HG03108 (cell line): ENCODE measurements at regions not wholly inside any gene's neighbourhood (a gene's known extent, or its start where the extent isn't known, plus 50 kb on each side); places are given as distances from the start of the nearest gene placed in this dataset.

Experiments used
- ATAC-seq: cut with Tn5 transposase; IDR thresholded peaks from one replicate; pipeline ENCODE4 v1.9.1; 2021; ENCODE audit warnings: moderate library complexity; ENCODE audit not compliant: unreplicated experiment

- no peak for ATAC-seq
Observed at GRCh38 chr13:106302843-106303242, 232.6 kb downstream of the EFNB2 start.

DNA sequence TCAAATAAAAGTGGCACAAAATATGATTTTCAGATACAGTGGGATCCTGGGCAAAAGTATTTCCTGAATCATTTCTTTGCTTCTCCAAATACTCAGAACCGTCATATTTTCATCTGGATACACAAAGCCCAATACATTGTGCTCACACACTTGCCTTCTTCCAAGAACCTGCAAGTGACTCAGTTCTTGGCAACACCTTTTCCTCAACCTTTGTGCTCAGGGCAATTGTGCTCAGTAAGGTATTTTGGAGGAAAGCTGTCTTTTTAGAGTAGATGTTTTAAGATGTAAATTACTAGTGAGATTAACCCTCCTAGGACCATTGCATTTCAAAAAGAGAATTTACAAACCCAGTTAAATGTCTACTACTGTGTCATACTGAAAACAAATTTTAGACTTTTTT lies 233.5 kb downstream of the EFNB2 start:
- no peak for ATAC-seq

- no peak for ATAC-seq
Observed at GRCh38 chr13:106299621-106300020, 235.8 kb downstream of the EFNB2 start.

- no peak for ATAC-seq
Observed at GRCh38 chr13:106297283-106297682, 238.2 kb downstream of the EFNB2 start.

DNA sequence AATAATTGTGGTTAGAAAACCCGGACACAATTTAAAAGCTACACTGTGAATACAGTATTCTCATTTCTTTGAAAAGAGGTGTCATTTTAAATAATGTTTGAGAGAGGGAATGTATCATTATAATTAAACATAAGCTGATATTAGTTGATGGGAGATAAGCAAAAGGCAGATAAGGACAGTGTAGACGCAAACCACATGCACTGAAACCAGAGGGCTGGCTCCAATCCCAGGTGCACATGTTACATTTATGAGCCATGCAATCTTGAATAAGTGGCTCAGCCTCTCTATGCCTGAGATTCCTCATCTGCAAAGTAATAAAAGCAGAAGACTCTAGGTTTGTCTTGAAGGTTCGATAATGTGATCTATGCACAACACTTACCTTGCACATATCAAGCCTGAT lies 238.7 kb downstream of the EFNB2 start:
- ATAC-seq: no peak

GRCh38 chr13:106295971-106296370 lies 239.5 kb downstream of the EFNB2 start:
- no peak for ATAC-seq

GRCh38 chr13:106291006-106291405 lies 244.5 kb downstream of the EFNB2 start:
- ATAC-seq: no peak

DNA sequence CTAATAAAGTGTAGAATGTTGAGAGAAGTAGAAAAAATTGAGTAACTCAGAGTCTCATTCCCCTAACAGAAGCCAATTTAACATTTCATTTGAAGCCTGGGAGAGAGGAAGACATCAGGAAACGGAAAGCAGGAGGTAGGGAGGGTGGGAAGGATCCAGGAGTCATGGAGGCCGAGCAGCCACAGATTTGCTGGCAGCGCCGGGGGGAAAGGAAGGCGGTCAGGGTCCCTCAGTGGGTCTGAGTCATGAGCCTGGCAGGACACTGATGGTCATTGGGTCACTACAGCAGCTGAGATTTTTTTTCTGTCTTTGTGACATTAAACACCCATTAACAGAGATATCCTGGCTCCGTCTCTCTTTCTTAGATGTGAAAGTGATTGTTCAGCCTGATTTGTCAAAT lies 248.1 kb downstream of the EFNB2 start:
- no peak for ATAC-seq

- no peak for ATAC-seq
Observed at GRCh38 chr13:106286811-106287210, 248.7 kb downstream of the EFNB2 start.

DNA sequence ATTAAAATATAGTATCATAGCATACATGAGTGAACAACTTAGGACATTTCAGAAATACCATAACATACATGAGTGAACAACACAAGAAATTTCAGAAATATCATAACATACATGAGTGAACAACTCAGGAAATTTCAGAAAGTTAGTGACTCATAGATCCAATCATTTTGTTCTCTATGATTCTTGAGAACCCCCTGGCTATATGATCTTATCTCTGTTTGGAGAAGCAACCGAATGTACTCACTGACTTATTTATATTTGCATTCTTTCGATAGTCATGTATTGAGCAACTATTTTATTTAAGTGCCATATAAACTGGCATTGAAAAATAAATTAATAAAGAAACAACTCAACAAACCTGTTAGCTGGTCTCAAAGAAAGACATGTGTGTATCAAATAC lies 251.1 kb downstream of the EFNB2 start:
- ATAC-seq: no peak

DNA sequence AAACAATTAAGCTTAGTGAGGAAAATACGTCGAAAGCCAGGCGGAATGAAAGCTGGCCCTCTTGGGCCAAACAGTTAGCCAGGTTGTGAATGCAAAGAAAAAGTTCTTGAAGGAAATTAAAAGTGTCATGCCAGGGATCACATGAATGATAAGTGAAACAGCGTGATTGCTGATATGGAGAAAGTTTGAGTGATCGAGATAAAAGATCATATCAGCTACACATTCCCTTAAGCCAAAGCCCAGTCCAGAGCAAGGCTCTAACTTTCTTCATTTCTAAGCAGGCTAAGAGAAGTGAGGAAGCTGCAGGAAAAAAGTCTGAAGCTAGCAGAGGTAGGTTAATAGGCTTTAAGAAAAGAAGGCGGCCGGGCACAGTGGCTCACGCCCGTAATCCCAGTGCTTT lies 254.0 kb downstream of the EFNB2 start:
- no peak for ATAC-seq

GRCh38 chr13:106277484-106278154 lies 257.8 kb downstream of the EFNB2 start:
- ATAC-seq: no peak

DNA sequence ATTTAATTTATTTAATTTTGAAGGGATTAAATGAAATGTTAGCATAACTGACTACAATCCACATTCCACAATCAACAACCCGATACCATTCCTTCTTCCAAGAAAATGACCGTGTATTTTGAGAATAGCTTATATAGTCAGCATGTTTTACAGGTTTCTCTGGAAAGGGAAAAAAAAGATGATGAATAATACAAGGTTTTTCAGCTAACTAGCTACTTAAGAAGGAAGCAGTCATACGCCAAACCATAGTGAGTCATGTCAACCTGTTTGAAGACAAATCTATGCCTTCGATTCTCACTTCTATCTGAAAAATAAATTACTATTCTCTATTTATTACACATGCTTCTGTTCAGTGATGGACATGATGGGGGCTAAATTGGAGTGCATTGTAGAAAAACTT lies 258.6 kb downstream of the EFNB2 start:
- ATAC-seq: no peak

GRCh38 chr13:106275446-106276032 lies 259.9 kb downstream of the EFNB2 start:
- ATAC-seq: no peak

DNA sequence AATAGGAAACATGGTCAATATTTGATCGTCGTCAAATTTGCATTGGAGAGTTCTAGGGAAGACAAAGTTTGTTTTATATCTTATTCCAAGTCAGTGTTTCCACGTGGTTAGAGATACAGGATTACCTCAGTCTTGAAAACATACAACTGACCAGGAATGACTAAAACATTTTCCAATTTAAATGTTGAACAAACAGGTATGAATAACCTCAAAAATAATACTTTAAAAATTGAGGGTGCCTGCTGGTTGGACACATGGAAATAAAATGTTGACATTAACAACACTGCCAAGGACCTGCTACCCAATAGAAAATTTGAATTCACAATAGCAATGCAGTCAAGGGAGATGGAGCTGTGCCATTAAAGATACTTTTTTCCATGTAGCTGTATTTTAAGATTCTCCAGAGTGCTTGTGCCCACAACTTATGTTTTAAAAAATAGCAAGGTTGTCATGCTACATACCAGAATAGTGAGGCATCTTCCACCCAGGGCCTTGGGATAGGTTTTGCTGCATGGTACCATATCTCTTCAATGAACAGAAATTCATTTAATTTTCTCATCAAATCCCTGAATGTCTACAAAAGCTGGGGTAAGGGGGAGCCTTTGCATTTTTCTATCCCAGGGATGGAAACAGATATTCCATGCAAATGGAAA lies 260.8 kb downstream of the EFNB2 start:
- ATAC-seq: no peak

- ATAC-seq: no peak
Observed at GRCh38 chr13:106263801-106264200, 271.7 kb downstream of the EFNB2 start.

- ATAC-seq: no peak
Observed at GRCh38 chr13:106262886-106263285, 272.6 kb downstream of the EFNB2 start.

DNA sequence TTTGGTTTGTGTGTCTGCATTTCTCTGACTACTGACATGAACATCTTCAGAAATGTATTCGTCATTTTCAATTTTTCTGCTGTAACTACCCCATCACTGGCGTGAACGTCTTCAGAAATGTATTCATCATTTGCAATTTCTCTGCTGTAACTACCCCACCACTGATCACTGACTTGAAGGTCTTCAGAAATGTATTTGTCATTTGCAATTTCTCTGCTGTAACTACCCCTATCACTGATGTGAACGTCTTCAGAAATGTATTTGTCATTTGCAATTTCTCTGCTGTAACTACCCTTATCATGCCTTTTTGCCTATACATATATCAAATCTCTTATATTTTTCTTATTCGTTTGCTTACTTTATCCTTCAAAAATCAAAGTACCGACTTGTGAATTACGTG lies 274.0 kb downstream of the EFNB2 start:
- ATAC-seq: no peak

DNA sequence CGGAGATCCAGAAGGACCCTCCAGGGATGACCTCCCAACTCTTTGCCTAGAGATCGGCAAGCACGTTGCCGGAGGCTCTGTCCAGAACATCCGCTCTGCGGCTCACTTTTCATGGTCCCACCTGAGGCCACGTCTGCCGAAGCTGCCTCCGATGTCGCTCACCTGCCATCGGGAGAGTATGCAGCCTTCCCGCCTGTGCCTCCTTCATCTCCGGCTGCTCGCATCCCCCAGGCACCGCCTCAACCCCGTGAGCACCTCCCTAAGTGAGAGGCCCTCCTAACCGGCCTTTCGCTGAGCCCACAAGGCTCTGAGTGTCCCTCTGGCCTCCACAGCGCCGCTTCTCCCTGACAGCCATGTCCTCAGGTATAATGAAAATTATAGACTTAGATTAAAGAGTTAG lies 275.1 kb downstream of the EFNB2 start:
- no peak for ATAC-seq

DNA sequence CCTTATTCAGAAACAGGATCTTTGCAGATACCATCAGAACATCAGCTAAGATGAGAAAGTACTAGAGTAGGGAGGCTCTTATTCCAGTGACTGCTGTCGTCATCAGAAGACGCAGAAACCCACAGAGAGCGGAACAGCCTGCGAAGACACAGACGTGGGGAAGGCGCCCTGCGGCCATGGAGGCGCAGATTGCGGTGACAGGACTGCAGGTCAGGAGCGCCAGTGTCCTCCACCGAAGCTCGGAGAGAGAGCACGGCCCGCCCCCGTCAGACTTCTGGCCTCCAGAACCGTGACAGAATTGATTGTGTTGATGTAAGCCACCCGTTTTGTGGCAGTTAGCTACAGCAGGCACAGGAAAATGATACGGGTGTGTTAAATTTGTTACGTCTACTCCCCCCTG lies 275.5 kb downstream of the EFNB2 start:
- ATAC-seq: no peak

- no peak for ATAC-seq
Observed at GRCh38 chr13:106246666-106247188, 288.7 kb downstream of the EFNB2 start.

DNA sequence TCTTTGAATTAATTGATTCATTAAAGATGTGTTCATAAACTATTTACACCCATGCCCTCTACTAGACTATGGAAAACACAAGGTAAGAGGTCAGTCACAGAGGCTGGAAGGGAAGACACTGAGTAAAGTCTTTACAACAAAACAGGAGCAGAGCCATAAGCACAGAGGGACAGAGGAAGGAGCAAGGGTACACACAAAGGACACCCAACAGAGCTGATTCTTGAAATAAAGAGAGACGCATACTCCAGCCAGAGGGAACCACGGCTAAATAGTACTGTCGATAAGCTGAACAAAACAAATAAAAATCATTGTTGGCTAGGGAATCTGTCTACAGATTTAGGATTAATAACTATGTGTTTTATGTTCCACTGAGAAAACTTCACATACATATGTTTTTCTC lies 289.2 kb downstream of the EFNB2 start:
- no peak for ATAC-seq
